ENCODE measurements at regions not wholly inside any gene's neighbourhood (a gene's known extent, or its start where the extent isn't known, plus 50 kb on each side); places are given as distances from the start of the nearest gene placed in this dataset.

GRCh38 chr4:45636175-45636574, 487.7 kb downstream of the GABRG1 start:
- TF ChIP-seq CREB1 (IDR thresholded peaks at IDR 0.05; ENCODE audit: low read depth), result no peak
- no peak for TF ChIP-seq REST (IDR thresholded peaks at IDR 0.05; ENCODE audit: low read depth)
- TF ChIP-seq RAD21 (IDR thresholded peaks at IDR 0.05; ENCODE audit: low read depth), result no peak
- TF ChIP-seq FOXM1 (IDR thresholded peaks at IDR 0.05; ENCODE audit: borderline replicate concordance, low read depth), result no peak

All from Ishikawa (cell line).